ENCODE measurements at regions not wholly inside any gene's neighbourhood (a gene's known extent, or its start where the extent isn't known, plus 50 kb on each side); places are given as distances from the start of the nearest gene placed in this dataset.

- no peak for DNase-seq (ENCODE audit: low read depth, low spot score)
Measured at GRCh38 chr6:14321992-14322772, 204.6 kb downstream of the CD83 start.

DNA sequence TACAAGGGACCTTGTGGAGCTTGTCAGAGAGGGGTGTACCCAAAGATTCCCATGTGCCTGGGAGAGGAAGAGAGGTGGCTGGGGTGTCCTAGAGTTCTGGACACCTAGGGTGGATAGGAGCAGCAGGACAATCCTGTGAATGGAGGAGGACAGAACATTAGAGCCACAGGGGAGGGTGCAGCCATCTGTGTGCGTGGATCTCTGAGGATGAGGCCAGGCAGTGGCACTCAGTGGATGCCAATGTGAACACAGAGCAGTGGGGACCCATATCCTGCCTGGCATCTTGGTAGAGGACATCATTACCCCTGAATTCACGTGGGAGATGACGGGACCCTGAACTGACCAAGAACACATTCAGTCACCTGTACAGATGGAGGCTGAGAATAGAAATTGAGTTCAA lies 205.3 kb downstream of the CD83 start:
- DNase-seq (ENCODE audit: low read depth, low spot score): no peak

GRCh38 chr6:14326774-14327173 lies 209.2 kb downstream of the CD83 start:
- no peak for DNase-seq (ENCODE audit: low read depth, low spot score)

GRCh38 chr6:14328163-14328562 lies 210.6 kb downstream of the CD83 start:
- DNase-seq (ENCODE audit: low read depth, low spot score): no peak

DNA sequence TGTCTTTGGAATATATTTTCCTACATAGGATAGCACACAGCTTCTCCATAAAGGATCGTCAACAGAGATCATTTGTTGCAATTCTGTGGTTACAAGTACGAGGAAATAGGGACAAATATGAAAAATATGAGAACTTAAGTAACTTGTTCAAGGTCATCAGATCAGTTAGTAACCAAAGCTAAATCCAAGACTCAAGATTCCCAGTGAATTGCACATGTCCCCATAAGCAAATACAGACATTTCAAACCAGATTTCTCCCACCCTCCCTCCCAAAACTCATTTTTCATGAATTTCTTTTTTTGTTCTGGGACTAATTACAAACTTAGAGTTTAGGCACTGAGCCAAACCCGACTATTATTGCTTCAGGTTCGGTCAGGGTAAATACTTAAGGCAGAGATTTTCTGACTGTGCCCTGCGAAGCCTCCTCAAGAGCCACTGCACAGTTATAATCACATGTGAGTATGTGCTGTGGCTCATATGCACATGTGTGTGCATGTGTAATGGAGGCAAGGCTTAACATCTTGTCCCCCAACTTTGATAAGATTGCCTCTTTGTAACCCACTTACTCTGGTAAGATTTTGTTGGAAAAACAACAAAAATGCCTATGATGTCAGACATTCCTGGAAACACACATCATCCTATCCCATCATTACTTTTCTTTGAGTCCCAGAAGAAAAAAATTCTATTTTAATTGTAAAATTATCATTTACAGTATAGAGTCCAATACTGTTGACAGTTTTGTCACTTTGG lies 216.2 kb downstream of the CD83 start:
- no peak for DNase-seq (ENCODE audit: low read depth, low spot score)

DNA sequence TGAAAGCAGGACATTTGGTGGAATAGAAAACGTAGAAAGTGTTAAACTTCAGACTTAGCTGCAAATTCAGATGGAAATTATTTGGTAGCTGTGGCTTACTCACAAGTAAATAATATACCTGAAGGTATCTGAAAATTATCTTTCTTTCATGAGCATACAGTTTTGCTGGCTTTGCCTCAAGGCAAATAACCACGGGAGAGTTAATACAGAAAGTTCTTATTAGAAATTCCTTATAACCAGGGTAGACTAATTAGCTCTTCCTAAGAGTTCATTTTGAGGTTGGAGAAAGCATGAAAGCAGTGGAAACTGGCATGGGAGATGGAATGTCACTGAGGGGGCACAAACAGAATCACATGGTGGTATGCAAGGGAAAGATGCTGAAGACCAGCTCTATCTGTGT lies 217.5 kb downstream of the CD83 start:
- DNase-seq (ENCODE audit: low read depth, low spot score): no peak

DNA sequence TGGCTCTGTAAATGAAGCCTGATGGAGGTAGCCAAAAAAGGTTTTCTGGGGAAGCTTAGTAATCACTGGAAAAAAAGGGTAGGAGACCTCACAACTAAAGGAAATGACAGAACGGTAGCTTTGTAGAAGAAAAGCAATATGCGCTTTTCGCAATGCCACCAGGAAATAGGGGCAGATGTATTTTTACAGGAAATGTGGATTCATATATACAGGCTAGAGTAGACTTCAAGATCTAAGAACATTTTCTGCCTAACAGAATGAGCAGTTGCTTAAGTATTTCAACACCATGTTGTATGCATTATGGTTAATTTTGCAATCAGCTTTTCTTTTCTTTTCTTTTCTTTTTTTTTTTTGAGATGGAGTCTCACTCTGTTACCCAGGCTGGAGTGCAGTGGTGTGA lies 219.6 kb downstream of the CD83 start:
- no peak for DNase-seq (ENCODE audit: low read depth, low spot score)

- DNase-seq (ENCODE audit: low read depth, low spot score): no peak
Measured at GRCh38 chr6:14339172-14339571, 221.6 kb downstream of the CD83 start.

DNA sequence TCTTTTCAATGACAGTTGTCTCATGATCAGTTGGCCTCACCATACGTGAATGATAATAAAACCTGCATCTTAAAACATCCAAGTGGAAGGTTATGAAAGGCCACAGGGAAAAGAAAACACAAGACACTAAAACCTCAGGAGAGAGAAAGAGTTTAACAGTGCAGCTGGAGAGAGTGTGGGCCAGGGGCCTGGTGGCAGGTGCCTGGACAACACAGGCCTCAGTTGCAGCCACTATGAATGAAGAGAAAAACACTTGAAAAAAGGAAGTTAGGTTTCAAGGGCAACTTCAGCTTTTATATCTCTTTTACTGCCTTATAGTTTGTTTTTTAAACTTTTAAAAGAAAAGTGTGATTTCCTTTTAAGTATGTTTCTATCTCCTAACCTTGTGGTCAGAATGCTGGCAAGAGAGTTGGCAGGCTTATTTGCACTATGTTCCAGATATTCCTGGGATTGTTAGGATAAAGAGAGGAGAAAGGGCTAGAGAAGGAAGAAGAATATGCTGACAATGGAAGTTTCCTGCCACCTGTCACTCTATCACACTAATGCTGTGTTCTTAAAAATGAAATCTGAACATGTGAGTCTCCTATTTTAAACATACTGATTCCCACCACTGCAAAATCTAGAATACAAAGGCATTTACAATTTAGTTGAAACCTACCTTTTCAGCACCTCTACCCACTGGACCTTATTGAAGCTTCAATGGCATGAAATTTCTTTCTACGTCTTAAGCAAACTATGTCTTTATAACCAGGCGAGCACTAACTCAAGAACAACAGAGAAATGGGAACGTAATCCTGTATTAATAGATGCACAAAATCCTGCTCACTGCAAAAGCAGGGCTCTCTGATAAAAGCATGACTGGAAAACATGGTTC lies 222.4 kb downstream of the CD83 start:
- no peak for DNase-seq (ENCODE audit: low read depth, low spot score)

- no peak for DNase-seq (ENCODE audit: low read depth, low spot score)
Measured at GRCh38 chr6:14344486-14344885, 226.9 kb downstream of the CD83 start.

GRCh38 chr6:14348389-14348788 lies 230.8 kb downstream of the CD83 start:
- no peak for DNase-seq (ENCODE audit: low read depth, low spot score)

DNA sequence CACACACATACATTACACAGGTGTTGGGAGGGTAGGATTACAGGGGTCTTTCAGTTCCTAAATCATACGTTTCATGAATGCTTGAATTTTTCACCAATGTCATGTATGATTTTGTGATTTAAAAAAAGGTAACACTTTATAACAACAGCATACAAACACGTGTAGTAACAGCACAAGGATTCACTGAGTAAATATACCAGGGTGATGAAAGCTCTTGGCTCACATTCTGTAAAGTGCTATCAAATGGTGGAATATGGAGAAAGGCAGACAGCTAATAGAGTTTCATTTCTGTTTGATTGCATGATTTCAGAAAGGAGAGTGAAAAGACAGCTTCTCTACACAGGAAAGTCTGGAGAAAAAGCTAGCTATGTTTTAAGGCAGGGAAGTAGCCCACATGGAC lies 231.9 kb downstream of the CD83 start:
- DNase-seq (ENCODE audit: low read depth, low spot score): no peak

DNA sequence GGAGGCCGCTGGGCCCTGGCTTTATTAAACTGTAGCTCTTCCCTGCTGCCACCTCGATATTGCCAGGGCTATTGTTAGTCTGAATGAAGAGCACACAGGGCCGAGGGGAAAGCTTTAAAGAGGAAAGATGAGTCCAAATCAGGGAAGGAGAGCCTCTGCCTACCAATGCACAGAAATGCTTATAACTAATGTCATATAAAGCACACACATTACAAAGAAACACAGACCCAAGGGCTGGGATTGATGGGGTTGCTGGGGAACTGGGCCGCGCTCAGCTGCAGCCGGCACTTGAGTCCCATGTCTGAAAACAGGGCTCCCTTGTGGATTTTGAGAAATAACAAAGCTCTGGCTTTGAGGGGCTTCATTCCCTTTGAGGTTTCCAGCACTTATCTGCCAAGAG lies 232.6 kb downstream of the CD83 start:
- no peak for DNase-seq (ENCODE audit: low read depth, low spot score)

DNA sequence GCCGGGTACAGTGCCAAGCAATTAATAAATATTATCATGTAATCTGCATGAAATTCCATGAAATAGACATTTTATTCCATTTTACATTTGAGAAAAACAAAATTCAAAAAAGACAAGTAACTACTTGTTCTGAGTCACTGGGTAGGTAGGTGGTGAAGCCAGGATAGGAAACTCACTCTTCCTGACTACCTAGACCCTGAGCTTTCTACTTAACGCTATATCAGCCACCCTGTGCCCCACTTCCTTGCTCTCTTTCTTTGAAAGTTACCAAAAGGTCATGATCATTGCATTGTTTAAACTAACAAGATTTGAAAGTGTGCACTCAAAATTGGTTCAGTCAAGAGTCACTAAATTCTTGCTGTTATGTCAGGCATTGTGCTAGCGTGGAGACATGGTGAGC lies 235.7 kb downstream of the CD83 start:
- no peak for DNase-seq (ENCODE audit: low read depth, low spot score)

DNA sequence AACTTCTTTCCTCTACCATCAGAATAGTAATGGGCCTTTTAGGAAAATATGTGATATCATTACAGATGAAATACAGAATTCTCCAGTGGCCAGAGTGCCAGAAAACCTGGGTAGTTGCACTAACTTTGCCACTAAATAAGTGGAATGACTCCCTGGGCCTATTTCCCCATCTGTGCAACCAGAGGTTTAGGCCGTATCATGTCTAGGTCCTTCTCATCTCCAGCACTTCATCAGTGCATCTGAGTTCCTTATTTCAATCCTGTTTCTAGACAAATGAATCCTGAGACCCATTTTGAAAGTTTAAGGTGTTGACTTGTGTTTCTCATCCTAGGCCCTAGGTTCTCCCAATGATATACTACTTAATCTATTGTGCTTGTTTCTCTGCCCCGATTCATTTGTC lies 236.2 kb downstream of the CD83 start:
- no peak for DNase-seq (ENCODE audit: low read depth, low spot score)

DNA sequence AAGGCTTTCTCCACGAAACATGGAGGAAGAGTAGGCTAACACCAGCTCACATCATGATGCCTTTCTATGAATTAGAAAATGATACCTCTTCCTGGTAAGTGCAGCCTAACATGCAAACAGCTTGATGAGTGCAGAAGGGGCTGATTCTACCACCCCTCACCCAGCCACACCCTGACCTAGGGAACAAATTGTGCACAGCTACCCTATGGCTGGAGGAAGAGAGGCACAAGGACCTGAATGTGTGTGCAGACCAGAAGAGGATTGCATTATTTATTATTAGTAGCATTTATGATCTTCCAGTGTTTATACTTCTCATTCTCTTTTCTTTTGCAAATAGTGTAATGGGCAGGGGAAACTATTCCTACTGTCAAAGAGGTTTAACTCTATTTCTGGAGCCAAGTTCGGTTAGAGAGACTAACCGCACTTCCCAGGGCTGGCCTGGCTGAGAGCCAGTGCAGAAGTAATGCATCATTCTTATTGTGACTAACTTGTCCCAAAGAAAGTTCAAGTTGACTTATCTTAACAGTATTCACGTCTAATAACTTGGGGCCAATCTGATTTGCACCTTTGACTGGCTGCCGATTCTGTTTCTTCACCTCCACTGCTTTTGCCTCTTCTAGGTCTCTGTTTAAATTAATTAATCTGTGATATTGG lies 237.5 kb downstream of the CD83 start:
- DNase-seq (ENCODE audit: low read depth, low spot score): no peak

- DNase-seq (ENCODE audit: low read depth, low spot score): no peak
Measured at GRCh38 chr6:14359438-14359837, 241.9 kb downstream of the CD83 start.

DNA sequence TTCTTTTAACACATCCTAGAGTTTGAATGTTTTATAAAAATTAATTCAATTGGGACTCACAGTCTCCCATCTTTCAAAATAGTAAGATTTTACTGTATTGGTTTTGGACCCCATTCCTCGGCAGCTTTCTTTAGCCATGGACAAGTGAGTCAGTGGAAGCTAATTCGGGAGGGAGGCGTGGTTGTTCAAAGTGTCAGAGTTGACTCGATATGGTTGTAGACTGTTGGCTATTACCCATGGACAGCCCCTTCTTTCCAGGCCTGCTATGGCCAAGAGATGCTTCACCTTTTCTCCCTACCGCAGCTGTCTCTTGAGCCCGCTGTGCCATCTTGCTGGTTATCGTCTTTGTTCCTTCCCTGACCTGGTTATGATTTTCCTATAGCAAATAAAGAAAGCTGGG lies 243.0 kb downstream of the CD83 start:
- DNase-seq (ENCODE audit: low read depth, low spot score): no peak

DNA sequence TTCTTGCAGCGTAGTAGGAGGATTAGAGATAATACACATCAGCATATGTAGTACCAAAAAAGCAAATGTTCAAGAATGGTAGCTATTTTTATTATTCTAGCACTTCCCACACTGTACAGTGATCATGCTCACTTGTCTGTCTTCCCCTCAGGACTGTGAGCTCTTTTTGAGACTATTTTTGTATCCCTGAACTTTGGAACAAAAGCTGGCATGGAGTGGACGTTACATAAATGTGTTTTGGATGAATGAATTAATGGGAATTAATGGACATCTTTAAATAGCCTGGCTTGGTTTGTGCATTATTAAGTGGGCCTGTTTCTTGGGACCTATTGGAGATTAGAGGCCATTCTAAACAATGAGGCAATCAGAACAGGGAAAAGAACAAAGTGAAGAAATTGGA lies 243.7 kb downstream of the CD83 start:
- no peak for DNase-seq (ENCODE audit: low read depth, low spot score)

DNA sequence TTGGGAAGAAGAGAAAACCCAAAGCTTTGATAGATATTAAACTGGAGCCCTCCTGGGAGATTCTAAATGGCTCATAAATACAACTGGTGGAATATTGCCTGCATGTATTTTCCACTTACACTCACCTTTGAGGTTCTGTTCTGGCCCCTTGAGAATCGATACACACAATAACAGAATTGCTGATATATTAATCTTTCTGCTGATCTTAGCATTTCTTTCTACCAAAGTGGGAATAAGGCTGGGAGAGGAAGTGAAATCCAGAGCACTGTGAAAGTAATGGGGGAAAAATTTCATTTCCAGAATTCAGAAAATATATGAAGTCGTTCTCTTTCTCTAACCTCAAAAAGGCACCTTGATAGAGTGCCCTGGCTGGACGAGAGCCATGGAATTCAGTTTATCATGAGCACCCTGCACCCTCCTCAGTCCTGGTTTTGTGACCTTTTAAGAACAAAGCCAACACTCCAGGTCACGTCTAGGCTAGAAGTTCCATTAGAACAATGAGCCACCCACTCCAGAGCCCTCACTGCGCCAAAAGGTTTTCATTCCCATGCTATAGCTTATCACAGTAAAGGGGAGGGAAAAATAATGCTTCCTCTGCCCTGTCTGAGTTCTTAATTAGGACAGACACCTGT lies 244.5 kb downstream of the CD83 start:
- DNase-seq (ENCODE audit: low read depth, low spot score): no peak

DNA sequence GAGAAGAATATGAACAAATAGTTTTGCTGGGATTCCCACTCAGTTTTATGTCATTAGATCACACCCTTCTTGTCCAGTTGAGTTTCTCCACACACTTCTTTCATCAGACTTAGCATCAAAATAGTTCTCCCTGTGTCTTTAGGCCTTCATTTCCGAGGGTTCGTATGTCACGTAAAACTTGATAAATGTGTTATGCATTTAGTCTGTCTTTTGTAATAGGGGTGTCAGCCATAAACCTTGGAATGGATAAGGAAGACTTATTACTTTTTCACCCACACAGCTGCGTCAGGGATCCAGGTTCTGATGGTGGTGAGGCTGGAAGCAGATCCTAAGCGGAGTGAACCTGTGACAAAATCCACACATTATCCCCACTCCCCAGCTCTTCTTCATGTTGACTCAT lies 246.8 kb downstream of the CD83 start:
- no peak for DNase-seq (ENCODE audit: low read depth, low spot score)

All from pulmonary artery endothelial cell (primary cell).